DOHH2 (cell line): ENCODE measurements at regions not wholly inside any gene's neighbourhood (a gene's known extent, or its start where the extent isn't known, plus 50 kb on each side); places are given as distances from the start of the nearest gene placed in this dataset.

Experiments
- CTCF ChIP-seq: fragments of 200-600 bp; sonication (generic); IDR thresholded peaks from one replicate; pipeline ENCODE4 v1.5.1; 2014; ENCODE audit warnings: antibody characterized with exemption, mild to moderate bottlenecking, low read depth, low read length; ENCODE audit not compliant: poor library complexity, severe bottlenecking
- EZH2phosphoT487 ChIP-seq: fragments of 200-600 bp; sonication (generic); IDR thresholded peaks from 2 replicates; pipeline ENCODE4 v1.6.1; 2017; ENCODE audit warnings: borderline replicate concordance, mild to moderate bottlenecking, antibody characterized with exemption, low read length, moderate library complexity, mixed read lengths

- no peak for TF ChIP-seq CTCF
- TF ChIP-seq EZH2phosphoT487: no peak
Observed at GRCh38 chr15:61336026-61336638, 107.0 kb upstream of the RORA start.
